Type B pancreatic cell (in vitro differentiated cells): ENCODE measurements at regions not wholly inside any gene's neighbourhood (a gene's known extent, or its start where the extent isn't known, plus 50 kb on each side); places are given as distances from the start of the nearest gene placed in this dataset.

Experiments used
- DNase-seq: peaks from one replicate; pipeline ENCODE4 v3.0.0; 2021; ENCODE audit warnings: mixed read lengths; ENCODE audit not compliant: unreplicated experiment; ENCODE audit errors: extremely low spot score
- H3K27ac Mint-ChIP-seq: 2 replicates; pipeline ENCODE4 v1.8.0; 2021; ENCODE audit warnings: mild to moderate bottlenecking, mixed read lengths
- H3K27me3 Mint-ChIP-seq: 2 replicates; pipeline ENCODE4 v1.8.0; 2021; ENCODE audit warnings: mixed read lengths
- H3K36me3 Mint-ChIP-seq: 2 replicates; pipeline ENCODE4 v1.8.0; 2021; ENCODE audit warnings: mixed read lengths
- H3K4me1 Mint-ChIP-seq: one replicate; pipeline ENCODE4 v1.8.0; 2021; ENCODE audit warnings: mixed read lengths; ENCODE audit not compliant: unreplicated experiment
- H3K4me3 Mint-ChIP-seq: 2 replicates; pipeline ENCODE4 v1.8.0; 2021; ENCODE audit warnings: mild to moderate bottlenecking, mixed read lengths
- H3K9me3 Mint-ChIP-seq: 2 replicates; pipeline ENCODE4 v1.8.0; 2021; ENCODE audit warnings: mixed read lengths
- TF ChIP-seq, protein P1 (sequence below): fragments of 200-600 bp; sonication (generic); conservative IDR thresholded peaks from 2 replicates; pipeline ENCODE4 v1.5.0; 2021; ENCODE audit warnings: antibody characterized with exemption, mild to moderate bottlenecking

DNA sequence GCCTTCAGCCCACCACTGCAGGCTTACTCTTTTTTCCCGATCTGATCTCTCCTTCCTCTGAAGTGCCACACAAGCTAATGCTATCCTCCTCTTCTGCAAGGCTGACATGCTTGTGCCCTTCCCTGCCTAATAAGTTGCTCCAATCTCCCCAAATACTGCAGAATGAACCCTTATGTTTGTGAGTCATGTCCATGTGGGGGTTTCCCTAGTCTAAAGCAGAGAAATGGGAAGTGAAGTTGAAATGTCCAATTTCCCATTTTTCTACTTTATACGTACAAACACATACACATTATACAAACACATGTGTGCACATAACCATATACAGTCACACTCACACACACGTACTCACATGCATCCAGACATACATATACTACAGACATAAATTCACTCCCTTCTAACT is 288.1 kb upstream of the CELF4 start:
- H3K36me3 Mint-ChIP-seq: no peaks in the 10 kb centered on the region
- TF ChIP-seq, protein P1, sequence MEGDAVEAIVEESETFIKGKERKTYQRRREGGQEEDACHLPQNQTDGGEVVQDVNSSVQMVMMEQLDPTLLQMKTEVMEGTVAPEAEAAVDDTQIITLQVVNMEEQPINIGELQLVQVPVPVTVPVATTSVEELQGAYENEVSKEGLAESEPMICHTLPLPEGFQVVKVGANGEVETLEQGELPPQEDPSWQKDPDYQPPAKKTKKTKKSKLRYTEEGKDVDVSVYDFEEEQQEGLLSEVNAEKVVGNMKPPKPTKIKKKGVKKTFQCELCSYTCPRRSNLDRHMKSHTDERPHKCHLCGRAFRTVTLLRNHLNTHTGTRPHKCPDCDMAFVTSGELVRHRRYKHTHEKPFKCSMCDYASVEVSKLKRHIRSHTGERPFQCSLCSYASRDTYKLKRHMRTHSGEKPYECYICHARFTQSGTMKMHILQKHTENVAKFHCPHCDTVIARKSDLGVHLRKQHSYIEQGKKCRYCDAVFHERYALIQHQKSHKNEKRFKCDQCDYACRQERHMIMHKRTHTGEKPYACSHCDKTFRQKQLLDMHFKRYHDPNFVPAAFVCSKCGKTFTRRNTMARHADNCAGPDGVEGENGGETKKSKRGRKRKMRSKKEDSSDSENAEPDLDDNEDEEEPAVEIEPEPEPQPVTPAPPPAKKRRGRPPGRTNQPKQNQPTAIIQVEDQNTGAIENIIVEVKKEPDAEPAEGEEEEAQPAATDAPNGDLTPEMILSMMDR: no peak
- H3K9me3 Mint-ChIP-seq: peaks cover 5% of the 10 kb centered on the region
- H3K27me3 Mint-ChIP-seq: no peaks in the 10 kb centered on the region
- no peak for DNase-seq
- no peaks in the 10 kb centered on the region for H3K4me1 Mint-ChIP-seq
- no peak overlapping the region for H3K27ac Mint-ChIP-seq
- no peak overlapping the region for H3K4me3 Mint-ChIP-seq

DNA sequence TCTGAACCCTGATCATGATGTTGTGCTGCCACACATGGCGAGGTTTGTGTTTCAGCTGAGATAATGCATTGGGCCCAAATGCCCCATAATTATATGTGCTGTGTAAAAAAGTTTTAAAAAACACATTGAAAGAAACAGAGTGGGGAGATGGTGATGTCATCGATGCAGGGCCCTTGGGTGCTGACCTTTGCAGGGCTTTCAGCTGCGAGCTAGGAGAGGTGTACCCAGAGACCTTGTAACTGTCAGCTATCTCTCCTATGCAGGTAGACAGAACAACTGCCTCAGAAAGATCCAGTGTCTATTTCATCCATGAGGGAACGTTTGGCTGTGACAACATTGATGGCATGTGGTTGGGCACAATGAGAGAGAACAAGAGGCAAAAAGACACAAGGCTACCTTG is 286.9 kb upstream of the CELF4 start:
- Mint-ChIP-seq H3K4me3 (no peak overlapping the region), H3K36me3 (no peaks in the 10 kb centered on the region), H3K4me1 (no peaks in the 10 kb centered on the region), H3K27ac (no peak overlapping the region), H3K27me3 (no peaks in the 10 kb centered on the region), H3K9me3 (peaks cover 5% of the 10 kb centered on the region)
- TF ChIP-seq, protein P1: no peak
- no peak for DNase-seq

DNA sequence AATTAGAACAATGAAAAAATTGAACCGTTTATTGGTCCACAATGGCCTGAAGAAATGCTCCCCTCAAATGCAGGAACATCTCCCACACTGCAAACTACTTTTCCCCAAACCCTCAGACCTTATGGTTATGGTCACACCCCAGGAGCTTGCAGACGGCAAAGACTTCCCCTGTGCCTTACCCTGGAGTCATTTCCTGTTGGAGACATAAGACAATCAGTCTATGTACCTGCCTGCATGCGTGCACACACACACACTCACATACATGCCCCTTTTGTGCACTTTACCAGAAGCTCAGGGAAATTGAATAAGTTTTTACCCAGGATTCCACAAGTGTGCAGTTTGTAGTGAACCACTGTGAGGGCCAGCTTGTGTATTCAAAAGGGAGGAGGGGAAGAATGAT is 281.9 kb upstream of the CELF4 start:
- H3K36me3 Mint-ChIP-seq: no peaks in the 10 kb centered on the region
- no peak for DNase-seq
- H3K27ac Mint-ChIP-seq: no peak overlapping the region
- TF ChIP-seq, protein P1: no peak
- no peak overlapping the region for H3K4me3 Mint-ChIP-seq
- H3K4me1 Mint-ChIP-seq: peaks cover 10% of the 10 kb centered on the region
- H3K9me3 Mint-ChIP-seq: peaks cover 5% of the 10 kb centered on the region
- no peaks in the 10 kb centered on the region for H3K27me3 Mint-ChIP-seq

DNA sequence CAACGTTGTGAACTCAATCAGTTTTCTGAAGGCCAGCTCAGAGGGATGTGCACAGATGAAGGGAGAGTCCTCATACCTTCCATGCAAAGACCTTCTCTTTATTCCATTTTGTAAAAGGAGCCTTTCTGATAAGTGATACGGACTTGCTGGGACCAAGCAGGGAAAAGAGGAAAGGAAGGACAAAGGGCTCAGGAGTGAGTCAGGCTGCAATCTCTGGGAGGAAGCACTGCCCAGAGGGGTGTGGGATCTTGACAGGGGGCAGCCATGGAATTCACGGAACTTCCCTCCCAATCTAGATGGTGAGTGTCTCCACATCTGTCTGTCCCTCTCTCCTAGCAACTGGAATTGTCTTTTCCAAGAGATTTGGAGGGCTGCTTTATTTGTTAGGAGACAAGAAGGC is 281.4 kb upstream of the CELF4 start:
- peaks cover 5% of the 10 kb centered on the region for H3K9me3 Mint-ChIP-seq
- H3K27ac Mint-ChIP-seq: no peak overlapping the region
- H3K4me1 Mint-ChIP-seq: peaks cover 10% of the 10 kb centered on the region
- no peaks in the 10 kb centered on the region for H3K36me3 Mint-ChIP-seq
- TF ChIP-seq, protein P1: no peak
- no peaks in the 10 kb centered on the region for H3K27me3 Mint-ChIP-seq
- no peak overlapping the region for H3K4me3 Mint-ChIP-seq
- no peak for DNase-seq

DNA sequence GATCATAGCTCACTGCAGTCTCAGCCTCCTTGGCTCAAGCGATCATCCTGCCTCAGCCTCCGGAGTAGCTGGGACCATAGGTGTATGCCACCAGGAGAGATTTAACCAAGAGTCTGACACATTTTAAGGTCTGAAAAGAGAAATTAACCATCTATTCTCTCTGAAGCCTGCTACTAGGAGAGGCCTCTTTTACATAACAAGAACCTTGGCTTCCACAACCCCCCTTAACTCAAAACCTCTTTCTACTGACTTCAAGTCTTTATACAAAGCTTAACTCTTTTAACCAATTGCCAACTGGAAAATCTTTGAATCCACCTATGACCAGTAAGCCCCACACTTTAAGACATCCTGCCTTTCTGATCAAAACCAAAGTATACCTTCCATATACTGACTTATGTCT is 279.9 kb upstream of the CELF4 start:
- TF ChIP-seq, protein P1: no peak
- peaks cover 5% of the 10 kb centered on the region for H3K9me3 Mint-ChIP-seq
- no peaks in the 10 kb centered on the region for H3K36me3 Mint-ChIP-seq
- no peaks in the 10 kb centered on the region for H3K27me3 Mint-ChIP-seq
- no peak overlapping the region for H3K27ac Mint-ChIP-seq
- DNase-seq: no peak
- H3K4me3 Mint-ChIP-seq: no peak overlapping the region
- H3K4me1 Mint-ChIP-seq: peaks cover 10% of the 10 kb centered on the region
